ENCODE measurements at regions not wholly inside any gene's neighbourhood (a gene's known extent, or its start where the extent isn't known, plus 50 kb on each side); places are given as distances from the start of the nearest gene placed in this dataset.

- H3K36me3 ChIP-seq (ENCODE audit: control insufficient read depth in 2 of 2, insufficient read depth in 1 of 2, low read length in 2 of 2) = no peaks in the 10 kb centered on the region
- no peak overlapping the region for H3K4me3 ChIP-seq (ENCODE audit: low read depth, low read length)
- POLR2A ChIA-PET = no interaction called here
- H3K27ac ChIP-seq (ENCODE audit: extremely low read depth, low read depth, low read length) = no peak overlapping the region
- CTCF ChIA-PET = interaction anchor here (0.8 kb wide), 1 partner anchor 82 kb away, joined by 3 read pairs; no protein-coding TSS in a partner anchor
- H3K9me3 ChIP-seq (ENCODE audit: control insufficient read depth, insufficient read depth, low read depth, low read length) = no peaks in the 10 kb centered on the region
- peak; percentile 89 for TF ChIP-seq REST (tag by site-specific recombination; IDR thresholded peaks at IDR 0.05)
- no peak for TF ChIP-seq ZNF174 (tag by site-specific recombination; IDR thresholded peaks at IDR 0.05)
- no peaks in the 10 kb centered on the region for H3K4me1 ChIP-seq (ENCODE audit: control insufficient read depth, insufficient read depth, low read length)
These were observed 78.9 kb upstream of the EEF2KMT start for GRCh38 chr16:5176505-5176904.

GRCh38 chr16:5175266-5175665 lies 77.7 kb upstream of the EEF2KMT start:
- Histone ChIP-seq H3K9me3 (ENCODE audit: control insufficient read depth, insufficient read depth, low read depth, low read length) (no peaks in the 10 kb centered on the region), H3K27ac (ENCODE audit: extremely low read depth, low read depth, low read length) (no peak overlapping the region), H3K4me3 (ENCODE audit: low read depth, low read length) (no peak overlapping the region), H3K4me1 (ENCODE audit: control insufficient read depth, insufficient read depth, low read length) (no peaks in the 10 kb centered on the region), H3K36me3 (ENCODE audit: control insufficient read depth in 2 of 2, insufficient read depth in 1 of 2, low read length in 2 of 2) (no peaks in the 10 kb centered on the region)
- CTCF ChIA-PET = no interaction called here
- TF ChIP-seq ZNF596 (tag by site-specific recombination; IDR thresholded peaks at IDR 0.05) (no peak), ZSCAN23 (tag by site-specific recombination; IDR thresholded peaks at IDR 0.05) (no peak), ZNF354C (tag by site-specific recombination; IDR thresholded peaks at IDR 0.05; ENCODE audit: borderline replicate concordance, low read depth) (no peak), KLF16 (tag by site-specific recombination; IDR thresholded peaks at IDR 0.05) (no peak), ZNF248 (tag by site-specific recombination; IDR thresholded peaks at IDR 0.05) (no peak), ZNF214 (tag by site-specific recombination; IDR thresholded peaks at IDR 0.05; ENCODE audit: borderline replicate concordance) (no peak), ZNF114 (tag by site-specific recombination; IDR thresholded peaks at IDR 0.05) (no peak), REPIN1 (tag by site-specific recombination; IDR thresholded peaks at IDR 0.05; ENCODE audit: low read depth) (no peak), ZNF280D (tag by site-specific recombination; IDR thresholded peaks at IDR 0.05) (no peak)
- POLR2A ChIA-PET = no interaction called here

- H3K27ac ChIP-seq (ENCODE audit: extremely low read depth, low read depth, low read length) = no peak overlapping the region
- POLR2A ChIA-PET = no interaction called here
- CTCF ChIA-PET = no interaction called here
- 0 out of 2 replicates have a peak, but pooled peaks cover 3% of the 10 kb centered on the region for H3K4me1 ChIP-seq (ENCODE audit: control insufficient read depth, insufficient read depth, low read length)
- TF ChIP-seq ZBTB17 (tag by site-specific recombination; IDR thresholded peaks at IDR 0.05) = no peak
- TF ChIP-seq ZNF24 (tag by site-specific recombination; IDR thresholded peaks at IDR 0.05) = no peak
- TF ChIP-seq ZFP3 (tag by site-specific recombination; IDR thresholded peaks at IDR 0.05; ENCODE audit: low read depth) = no peak
- no peak for TF ChIP-seq ZNF366 (tag by site-specific recombination; conservative IDR thresholded peaks at IDR 0.05)
- TF ChIP-seq ZNF292 (tag by site-specific recombination; IDR thresholded peaks at IDR 0.05; ENCODE audit: borderline replicate concordance, low read depth) = no peak
- TF ChIP-seq ZNF664 (tag by site-specific recombination; IDR thresholded peaks at IDR 0.05) = no peak
- TF ChIP-seq ZNF48 (tag by site-specific recombination; IDR thresholded peaks at IDR 0.05) = no peak
- TF ChIP-seq YY2 (tag by site-specific recombination; IDR thresholded peaks at IDR 0.05) = no peak
- no peak for TF ChIP-seq ZNF23 (tag by site-specific recombination; IDR thresholded peaks at IDR 0.05; ENCODE audit: borderline replicate concordance)
- TF ChIP-seq ZSCAN23 (tag by site-specific recombination; IDR thresholded peaks at IDR 0.05) = no peak
- TF ChIP-seq IKZF3 (tag by site-specific recombination; IDR thresholded peaks at IDR 0.05) = no peak
- no peak for TF ChIP-seq ZNF26 (tag by site-specific recombination; IDR thresholded peaks at IDR 0.05)
- H3K9me3 ChIP-seq (ENCODE audit: control insufficient read depth, insufficient read depth, low read depth, low read length) = no peaks in the 10 kb centered on the region
- no peaks in the 10 kb centered on the region for H3K36me3 ChIP-seq (ENCODE audit: control insufficient read depth in 2 of 2, insufficient read depth in 1 of 2, low read length in 2 of 2)
- H3K4me3 ChIP-seq (ENCODE audit: low read depth, low read length) = no peak overlapping the region
These were observed 68.9 kb upstream of the EEF2KMT start for GRCh38 chr16:5166486-5166885.

Measured in HEK293 (cell line).